Gastroesophageal sphincter (tissue), 3 donors: ENCODE measurements at regions not wholly inside any gene's neighbourhood (a gene's known extent, or its start where the extent isn't known, plus 50 kb on each side); places are given as distances from the start of the nearest gene placed in this dataset.

Source experiments
- CTCF ChIP-seq, 4 experiments: fragments of 200-600 bp in 2 of 4; fragments of 450-650 bp in 2 of 4; sonication (generic) in 1 of 4; IDR thresholded peaks; one replicate each; pipeline ENCODE4 v1.5.1; 2017 to 2019; ENCODE audit warnings: antibody characterized with exemption in 4 of 4, mild to moderate bottlenecking in 2 of 4, moderate library complexity in 2 of 4
- EP300 ChIP-seq: sonication (generic); formaldehyde crosslinking; IDR thresholded peaks from one replicate; pipeline ENCODE4 v1.6.1; 2017; ENCODE audit warnings: antibody characterized with exemption, mild to moderate bottlenecking
- POLR2AphosphoS5 ChIP-seq: sonication (generic); formaldehyde crosslinking; IDR thresholded peaks from one replicate; pipeline ENCODE4 v1.6.1; 2017; ENCODE audit warnings: antibody characterized with exemption

GRCh38 chr5:60274747-60275146 is 381.2 kb upstream of the PDE4D start:
- TF ChIP-seq POLR2AphosphoS5, result no peak
- no peak for TF ChIP-seq CTCF (IDR thresholded peaks at IDR 0.05)
- TF ChIP-seq EP300, result no peak
